NCI-H748 (cell line): ENCODE measurements at regions not wholly inside any gene's neighbourhood (a gene's known extent, or its start where the extent isn't known, plus 50 kb on each side); places are given as distances from the start of the nearest gene placed in this dataset.
A peak's percentile ranks its signal among the peaks of the same experiment; 100 is the strongest.
"Not testable (repeated sequence)": the region's sequence is repeated elsewhere in the genome, so short reads cannot be mapped to it uniquely, and the experiment has no call there.

ENCODE experiments used
- DNase-seq: peaks from one replicate; lab custom pipeline; 2025; ENCODE audit not compliant: unreplicated experiment; lab: John Stamatoyannopoulos, UW

GRCh38 chr11:90737444-90738050, 514.7 kb upstream of the CHORDC1 start:
- peak; percentile 5 for DNase-seq

GRCh38 chr11:90732486-90732885, 509.6 kb upstream of the CHORDC1 start:
- DNase-seq = no peak

DNA sequence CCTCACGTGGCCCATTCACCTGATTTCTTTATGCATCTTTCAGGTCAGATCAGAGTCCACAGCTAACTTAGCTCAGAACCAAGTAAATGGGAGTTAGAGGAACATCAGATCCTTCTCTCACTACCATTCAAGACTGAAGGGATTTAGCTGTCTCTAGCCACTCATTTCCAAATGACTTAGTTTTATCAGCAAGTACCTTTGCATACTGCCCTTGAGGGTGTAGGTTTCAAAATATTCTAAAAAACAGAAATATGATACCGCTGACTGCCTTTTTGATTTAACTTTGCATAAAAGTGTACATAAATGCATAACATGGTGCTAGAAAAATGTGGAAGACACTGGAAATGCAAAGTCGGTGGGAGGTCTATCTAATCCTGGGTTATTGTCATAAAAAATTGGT, 500.6 kb upstream of the CHORDC1 start:
- DNase-seq = no peak

- peak; percentile 45 for DNase-seq
These were observed 499.8 kb upstream of the CHORDC1 start for GRCh38 chr11:90722552-90723190.

DNA sequence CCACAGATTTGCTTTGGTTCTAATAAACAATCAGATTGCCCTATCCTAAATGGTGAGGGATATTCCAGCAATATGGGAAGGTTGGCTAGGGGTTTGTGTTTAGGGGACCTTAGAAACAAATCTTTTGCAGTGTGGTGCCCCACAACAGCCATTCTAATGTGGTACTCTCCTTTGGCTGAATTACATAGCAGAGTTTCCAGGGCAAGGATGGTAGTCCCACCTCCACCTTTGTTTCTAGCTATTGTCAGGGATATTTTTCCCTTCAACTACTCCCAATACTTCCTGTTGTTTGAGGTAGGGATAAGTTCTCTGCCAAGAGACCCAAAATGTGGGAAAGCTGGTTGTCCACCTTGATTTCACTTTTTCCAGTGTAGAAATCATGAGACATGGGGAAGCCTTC, 494.7 kb upstream of the CHORDC1 start:
- DNase-seq = no peak

DNA sequence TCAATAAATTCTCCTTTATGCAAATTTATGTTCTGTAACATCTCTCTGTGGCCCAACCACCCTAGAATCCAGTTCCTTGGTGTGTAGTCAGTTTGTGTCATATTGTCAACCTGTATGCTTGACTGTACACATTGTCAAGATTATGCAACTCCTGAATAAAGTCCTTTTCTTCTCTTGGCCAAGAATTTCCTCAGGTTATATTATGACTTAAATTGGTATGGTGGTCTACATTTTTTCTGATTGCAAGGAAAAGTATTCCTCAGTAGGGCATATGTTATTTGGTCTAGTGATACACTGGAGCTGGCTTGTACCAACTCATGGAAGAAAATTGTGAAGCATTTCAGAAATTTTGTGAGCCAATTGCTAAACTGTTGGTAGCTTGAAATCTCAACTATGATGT, 482.8 kb upstream of the CHORDC1 start:
- DNase-seq = no peak

GRCh38 chr11:90704510-90704909, 481.7 kb upstream of the CHORDC1 start:
- peak; percentile 46 for DNase-seq

DNA sequence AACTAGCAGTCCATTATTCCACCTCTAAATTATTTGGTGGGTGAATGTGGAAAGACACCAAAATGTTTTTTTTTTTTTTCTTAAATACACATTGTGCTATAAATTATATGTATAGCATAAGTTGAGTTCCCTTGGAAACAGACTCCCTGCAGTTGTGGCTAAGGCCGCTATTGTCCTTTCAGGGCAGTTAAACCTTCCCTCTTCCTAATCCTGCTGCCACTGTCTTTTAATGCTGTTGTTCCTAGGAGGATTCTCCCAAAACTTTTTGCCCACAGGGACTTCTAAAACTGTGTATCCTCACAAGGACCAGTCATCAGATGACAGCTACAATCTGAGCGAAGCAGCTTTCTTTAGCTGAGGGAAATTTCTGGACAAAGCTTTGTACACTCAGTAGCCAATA, 478.9 kb upstream of the CHORDC1 start:
- peak; percentile 38 for DNase-seq

- DNase-seq = peak; percentile 50
These were observed 478.1 kb upstream of the CHORDC1 start for GRCh38 chr11:90700789-90701439.

GRCh38 chr11:90699791-90700400, 477.0 kb upstream of the CHORDC1 start:
- DNase-seq = no peak

GRCh38 chr11:90698238-90698637, 475.4 kb upstream of the CHORDC1 start:
- DNase-seq = no peak

DNA sequence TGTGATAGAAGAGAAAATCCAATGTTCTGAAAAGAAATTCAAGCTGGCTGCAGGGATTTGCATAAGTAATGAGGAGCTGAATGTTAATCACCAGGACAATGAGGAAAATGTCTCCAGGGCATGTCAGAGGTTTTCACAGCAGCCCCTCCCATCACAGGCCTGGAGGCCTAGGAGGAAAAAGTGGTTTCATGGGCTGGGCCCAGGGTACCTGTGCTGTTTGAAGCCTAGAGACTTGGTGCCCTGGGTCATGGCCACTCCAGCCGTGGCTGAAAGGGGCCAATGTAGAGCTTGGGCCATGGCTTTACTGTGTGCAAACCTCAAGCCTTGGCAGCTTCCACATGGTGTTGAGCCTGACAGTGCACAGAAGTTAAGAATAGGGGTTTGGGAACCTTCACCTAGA, 452.6 kb upstream of the CHORDC1 start:
- not testable (repeated sequence) for DNase-seq

GRCh38 chr11:90669094-90669493, 446.2 kb upstream of the CHORDC1 start:
- no peak for DNase-seq

DNA sequence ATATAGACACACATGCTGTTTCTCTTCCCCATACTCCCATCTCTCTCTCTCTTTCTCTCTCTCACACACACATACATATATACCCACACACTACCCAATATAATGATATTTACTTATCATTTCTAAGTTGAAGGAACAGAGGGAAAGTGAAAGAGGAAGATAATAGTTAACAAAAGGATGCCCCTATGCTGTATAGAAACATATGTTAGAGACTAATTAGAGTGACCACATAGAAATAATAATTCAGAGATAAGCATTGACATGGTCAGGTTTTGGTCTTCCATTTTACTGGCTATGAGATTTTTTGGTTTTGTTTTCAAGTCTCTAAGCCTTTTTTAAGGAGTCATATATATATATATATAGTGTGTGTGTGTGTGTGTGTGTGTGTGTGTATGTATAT, 445.7 kb upstream of the CHORDC1 start:
- no peak for DNase-seq

- DNase-seq = no peak
These were observed 438.4 kb upstream of the CHORDC1 start for GRCh38 chr11:90661233-90661632.

GRCh38 chr11:90656171-90656570, 433.3 kb upstream of the CHORDC1 start:
- DNase-seq = no peak

- DNase-seq = no peak
These were observed 427.3 kb upstream of the CHORDC1 start for GRCh38 chr11:90650153-90650552.

- DNase-seq = no peak
These were observed 423.9 kb upstream of the CHORDC1 start for GRCh38 chr11:90646706-90647105.

GRCh38 chr11:90646266-90646665, 423.4 kb upstream of the CHORDC1 start:
- no peak for DNase-seq

- DNase-seq = no peak
These were observed 416.7 kb upstream of the CHORDC1 start for GRCh38 chr11:90639461-90639993.

DNA sequence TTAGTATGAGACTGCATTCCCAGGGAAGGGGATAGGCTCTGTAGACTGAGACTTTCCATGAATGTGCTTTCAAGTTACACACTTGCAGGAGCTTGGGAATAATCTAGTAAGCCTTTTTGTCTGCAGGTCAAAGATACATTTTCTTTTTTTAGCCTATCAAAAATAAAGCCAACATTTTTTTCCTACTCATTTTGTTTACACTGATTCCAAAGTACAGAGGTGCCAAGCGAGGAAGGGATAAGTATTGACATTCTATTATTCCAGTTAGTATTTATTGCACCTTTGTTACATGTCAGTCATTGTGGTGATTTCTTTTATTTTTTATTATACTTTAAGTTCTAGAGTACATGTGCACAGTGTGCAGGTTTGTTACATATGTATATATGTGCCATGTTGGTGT, 413.0 kb upstream of the CHORDC1 start:
- DNase-seq = no peak

- peak; percentile 11 for DNase-seq
These were observed 412.3 kb upstream of the CHORDC1 start for GRCh38 chr11:90635151-90635550.
